DND-41 (cell line): ENCODE measurements at regions not wholly inside any gene's neighbourhood (a gene's known extent, or its start where the extent isn't known, plus 50 kb on each side); places are given as distances from the start of the nearest gene placed in this dataset.

ENCODE experiments used
- CTCF ChIP-seq: IDR thresholded peaks from 2 replicates; pipeline ENCODE4 v1.5.1; 2012; ENCODE audit warnings: borderline replicate concordance, low read length, moderate library complexity, mild to moderate bottlenecking; ENCODE audit not compliant: poor library complexity, severe bottlenecking; ENCODE audit errors: extremely low read depth
- EZH2 ChIP-seq: IDR thresholded peaks from 3 replicates; pipeline ENCODE4 v1.6.1; 2012; ENCODE audit warnings: borderline replicate concordance, low read depth, mild to moderate bottlenecking, moderate library complexity, low read length, inconsistent platforms; ENCODE audit not compliant: severe bottlenecking

GRCh38 chr4:117227925-117228324 is 142.5 kb upstream of the TRAM1L1 start:
- TF ChIP-seq CTCF (no peak), EZH2 (no peak)
